ENCODE measurements at regions not wholly inside any gene's neighbourhood (a gene's known extent, or its start where the extent isn't known, plus 50 kb on each side); places are given as distances from the start of the nearest gene placed in this dataset.

GRCh38 chr13:111517641-111518010, 197.2 kb downstream of the TEX29 start:
- no peak for DNase-seq (ENCODE audit: low spot score)

- no peak for DNase-seq (ENCODE audit: low spot score)
Observed at GRCh38 chr13:111518161-111518792, 197.8 kb downstream of the TEX29 start.

GRCh38 chr13:111519041-111519440, 198.6 kb downstream of the TEX29 start:
- no peak for DNase-seq (ENCODE audit: low spot score)

GRCh38 chr13:111519490-111520170, 199.2 kb downstream of the TEX29 start:
- DNase-seq (ENCODE audit: low spot score), result no peak

GRCh38 chr13:111521030-111521429, 200.6 kb downstream of the TEX29 start:
- no peak for DNase-seq (ENCODE audit: low spot score)

- DNase-seq (ENCODE audit: low spot score), result no peak
Observed at GRCh38 chr13:111521691-111522229, 201.3 kb downstream of the TEX29 start.

- no peak for DNase-seq (ENCODE audit: low spot score)
Observed at GRCh38 chr13:111525320-111526118, 205.1 kb downstream of the TEX29 start.

- DNase-seq (ENCODE audit: low spot score), result no peak
Observed at GRCh38 chr13:111526922-111527321, 206.5 kb downstream of the TEX29 start.

GRCh38 chr13:111527614-111528229, 207.3 kb downstream of the TEX29 start:
- no peak for DNase-seq (ENCODE audit: low spot score)

- DNase-seq (ENCODE audit: low spot score), result no peak
Observed at GRCh38 chr13:111528513-111528912, 208.1 kb downstream of the TEX29 start.

- DNase-seq (ENCODE audit: low spot score), result no peak
Observed at GRCh38 chr13:111530137-111530870, 209.9 kb downstream of the TEX29 start.

GRCh38 chr13:111531505-111531904, 211.1 kb downstream of the TEX29 start:
- DNase-seq (ENCODE audit: low spot score), result peak; percentile 58

- no peak for DNase-seq (ENCODE audit: low spot score)
Observed at GRCh38 chr13:111532111-111532510, 211.7 kb downstream of the TEX29 start.

GRCh38 chr13:111533900-111534683, 213.7 kb downstream of the TEX29 start:
- DNase-seq (ENCODE audit: low spot score), result no peak

- no peak for DNase-seq (ENCODE audit: low spot score)
Observed at GRCh38 chr13:111534751-111535522, 214.5 kb downstream of the TEX29 start.

- DNase-seq (ENCODE audit: low spot score), result no peak
Observed at GRCh38 chr13:111535523-111535811, 215.0 kb downstream of the TEX29 start.

- no peak for DNase-seq (ENCODE audit: low spot score)
Observed at GRCh38 chr13:111536075-111536642, 215.7 kb downstream of the TEX29 start.

GRCh38 chr13:111537115-111537728, 216.8 kb downstream of the TEX29 start:
- no peak for DNase-seq (ENCODE audit: low spot score)

GRCh38 chr13:111537843-111538499, 217.5 kb downstream of the TEX29 start:
- DNase-seq (ENCODE audit: low spot score), result no peak

Measured in globus pallidus (tissue), 1 donor.